HL-60 (cell line): ENCODE measurements at regions not wholly inside any gene's neighbourhood (a gene's known extent, or its start where the extent isn't known, plus 50 kb on each side); places are given as distances from the start of the nearest gene placed in this dataset.

Experiments used
- POLR2AphosphoS5 ChIP-seq: IDR thresholded peaks from 2 replicates; pipeline ENCODE4 v1.6.1; 2012; ENCODE audit warnings: low read depth
- REST ChIP-seq: IDR thresholded peaks from 2 replicates; pipeline ENCODE4 v1.6.1; 2012; ENCODE audit warnings: low read depth; ENCODE audit not compliant: insufficient replicate concordance
- SPI1 ChIP-seq: IDR thresholded peaks from 2 replicates; pipeline ENCODE4 v1.6.1; 2012; ENCODE audit warnings: low read depth, mild to moderate bottlenecking, borderline replicate concordance
- TF ChIP-seq, protein P1 (sequence below): IDR thresholded peaks from one replicate; pipeline ENCODE4 v1.5.1; 2011; ENCODE audit warnings: low read length, control low read depth, inconsistent platforms; ENCODE audit not compliant: insufficient read depth

DNA sequence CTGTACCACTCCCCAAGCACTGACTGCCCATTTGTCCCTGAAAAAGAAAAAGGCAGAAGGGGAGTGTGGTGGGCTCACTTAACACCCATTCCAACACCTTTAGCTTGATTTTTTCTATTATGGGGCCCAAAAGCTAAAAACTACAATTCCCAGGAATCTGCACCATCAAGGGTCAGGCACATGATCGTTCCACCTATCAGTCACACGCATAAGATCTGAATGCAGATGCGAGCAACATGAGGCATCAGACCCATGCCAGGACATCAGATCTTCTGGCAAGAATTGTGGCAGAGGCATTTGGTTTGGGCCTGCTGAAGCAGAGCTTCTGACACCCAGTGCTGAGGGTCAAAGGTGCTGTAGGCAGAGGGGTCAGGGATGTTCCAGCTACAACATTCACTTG, 595.9 kb downstream of the BCOR start:
- TF ChIP-seq, protein P1, sequence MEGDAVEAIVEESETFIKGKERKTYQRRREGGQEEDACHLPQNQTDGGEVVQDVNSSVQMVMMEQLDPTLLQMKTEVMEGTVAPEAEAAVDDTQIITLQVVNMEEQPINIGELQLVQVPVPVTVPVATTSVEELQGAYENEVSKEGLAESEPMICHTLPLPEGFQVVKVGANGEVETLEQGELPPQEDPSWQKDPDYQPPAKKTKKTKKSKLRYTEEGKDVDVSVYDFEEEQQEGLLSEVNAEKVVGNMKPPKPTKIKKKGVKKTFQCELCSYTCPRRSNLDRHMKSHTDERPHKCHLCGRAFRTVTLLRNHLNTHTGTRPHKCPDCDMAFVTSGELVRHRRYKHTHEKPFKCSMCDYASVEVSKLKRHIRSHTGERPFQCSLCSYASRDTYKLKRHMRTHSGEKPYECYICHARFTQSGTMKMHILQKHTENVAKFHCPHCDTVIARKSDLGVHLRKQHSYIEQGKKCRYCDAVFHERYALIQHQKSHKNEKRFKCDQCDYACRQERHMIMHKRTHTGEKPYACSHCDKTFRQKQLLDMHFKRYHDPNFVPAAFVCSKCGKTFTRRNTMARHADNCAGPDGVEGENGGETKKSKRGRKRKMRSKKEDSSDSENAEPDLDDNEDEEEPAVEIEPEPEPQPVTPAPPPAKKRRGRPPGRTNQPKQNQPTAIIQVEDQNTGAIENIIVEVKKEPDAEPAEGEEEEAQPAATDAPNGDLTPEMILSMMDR: no peak
- TF ChIP-seq POLR2AphosphoS5 (no peak), SPI1 (no peak), REST (no peak)
